ENCODE measurements at regions not wholly inside any gene's neighbourhood (a gene's known extent, or its start where the extent isn't known, plus 50 kb on each side); places are given as distances from the start of the nearest gene placed in this dataset.

- Histone ChIP-seq H3K4me3 (no peak overlapping the region), H3K27ac (no peak overlapping the region)
- no peak for DNase-seq (ENCODE audit: low spot score)
- TF ChIP-seq, protein P1, sequence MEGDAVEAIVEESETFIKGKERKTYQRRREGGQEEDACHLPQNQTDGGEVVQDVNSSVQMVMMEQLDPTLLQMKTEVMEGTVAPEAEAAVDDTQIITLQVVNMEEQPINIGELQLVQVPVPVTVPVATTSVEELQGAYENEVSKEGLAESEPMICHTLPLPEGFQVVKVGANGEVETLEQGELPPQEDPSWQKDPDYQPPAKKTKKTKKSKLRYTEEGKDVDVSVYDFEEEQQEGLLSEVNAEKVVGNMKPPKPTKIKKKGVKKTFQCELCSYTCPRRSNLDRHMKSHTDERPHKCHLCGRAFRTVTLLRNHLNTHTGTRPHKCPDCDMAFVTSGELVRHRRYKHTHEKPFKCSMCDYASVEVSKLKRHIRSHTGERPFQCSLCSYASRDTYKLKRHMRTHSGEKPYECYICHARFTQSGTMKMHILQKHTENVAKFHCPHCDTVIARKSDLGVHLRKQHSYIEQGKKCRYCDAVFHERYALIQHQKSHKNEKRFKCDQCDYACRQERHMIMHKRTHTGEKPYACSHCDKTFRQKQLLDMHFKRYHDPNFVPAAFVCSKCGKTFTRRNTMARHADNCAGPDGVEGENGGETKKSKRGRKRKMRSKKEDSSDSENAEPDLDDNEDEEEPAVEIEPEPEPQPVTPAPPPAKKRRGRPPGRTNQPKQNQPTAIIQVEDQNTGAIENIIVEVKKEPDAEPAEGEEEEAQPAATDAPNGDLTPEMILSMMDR (IDR thresholded peaks at IDR 0.05) = no peak
These were observed 459.9 kb downstream of the BCKDHB start for GRCh38 chr6:80566361-80566760.

DNA sequence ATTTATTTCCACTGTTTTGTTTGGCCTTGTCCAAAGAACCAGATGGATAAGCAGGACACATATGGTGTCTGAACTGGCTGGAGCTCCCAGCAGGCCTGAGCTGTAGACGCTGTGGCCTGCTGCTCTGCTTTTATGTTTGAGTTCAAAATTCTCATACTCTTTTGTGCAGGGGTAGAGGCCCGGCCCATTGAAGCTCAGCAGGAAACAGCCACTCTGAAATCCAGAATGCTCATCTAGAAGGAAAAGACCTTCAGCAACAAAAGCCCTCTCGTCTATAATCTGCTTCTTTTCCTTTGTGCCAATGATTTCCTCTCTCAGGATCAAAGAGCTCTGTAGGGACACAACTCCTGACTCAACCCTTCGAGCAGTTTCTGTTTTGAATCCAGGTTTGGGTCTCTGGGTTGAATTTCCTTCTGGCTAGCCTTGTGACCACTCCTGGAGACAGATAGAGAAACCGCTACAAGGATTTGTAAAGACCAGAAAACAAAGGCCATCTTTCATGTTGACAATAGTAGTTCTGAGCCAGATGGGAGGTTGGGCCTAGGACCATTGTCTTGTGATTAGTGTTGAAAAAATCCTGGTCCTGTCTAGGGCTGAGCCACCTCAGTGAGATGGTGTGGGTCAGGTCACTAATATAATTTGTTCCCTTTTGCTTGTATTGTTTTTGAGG is 446.7 kb downstream of the BCKDHB start:
- no peak for DNase-seq (ENCODE audit: low spot score)
- Histone ChIP-seq H3K27ac (no peak overlapping the region), H3K4me3 (no peak overlapping the region)
- TF ChIP-seq, protein P1 (IDR thresholded peaks at IDR 0.05) = no peak

DNA sequence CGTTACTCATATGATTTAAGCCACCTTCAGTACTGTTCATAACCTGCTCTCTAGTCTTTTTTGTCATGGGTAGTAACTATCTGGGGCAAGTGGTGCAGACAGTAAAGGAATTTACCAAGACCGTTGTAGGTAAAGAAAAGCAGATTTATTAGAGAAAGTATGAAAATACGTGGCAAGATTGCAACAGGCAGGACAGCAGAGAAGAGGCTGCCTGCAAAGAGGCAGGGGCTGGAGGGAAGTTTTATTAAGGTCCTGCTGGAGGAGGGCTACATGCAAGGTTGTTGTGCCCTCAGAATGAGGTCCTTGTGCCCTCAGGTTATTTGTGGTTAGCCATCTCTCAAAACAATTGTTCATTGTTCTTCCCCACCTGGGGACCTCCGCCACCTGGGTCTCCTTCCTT is 444.3 kb downstream of the BCKDHB start:
- no peak overlapping the region for H3K27ac ChIP-seq
- DNase-seq (ENCODE audit: low spot score) = no peak
- TF ChIP-seq, protein P1 (IDR thresholded peaks at IDR 0.05) = no peak
- H3K4me3 ChIP-seq = no peak overlapping the region

GRCh38 chr6:80550281-80550680 is 443.8 kb downstream of the BCKDHB start:
- Histone ChIP-seq H3K27ac (no peak overlapping the region), H3K4me3 (no peak overlapping the region)
- TF ChIP-seq, protein P1 (IDR thresholded peaks at IDR 0.05) = no peak
- DNase-seq (ENCODE audit: low spot score) = no peak

- Histone ChIP-seq H3K4me3 (no peak overlapping the region), H3K27ac (no peak overlapping the region)
- no peak for DNase-seq (ENCODE audit: low spot score)
- TF ChIP-seq, protein P1 (IDR thresholded peaks at IDR 0.05) = no peak
These were observed 442.1 kb downstream of the BCKDHB start for GRCh38 chr6:80548532-80548931.

DNA sequence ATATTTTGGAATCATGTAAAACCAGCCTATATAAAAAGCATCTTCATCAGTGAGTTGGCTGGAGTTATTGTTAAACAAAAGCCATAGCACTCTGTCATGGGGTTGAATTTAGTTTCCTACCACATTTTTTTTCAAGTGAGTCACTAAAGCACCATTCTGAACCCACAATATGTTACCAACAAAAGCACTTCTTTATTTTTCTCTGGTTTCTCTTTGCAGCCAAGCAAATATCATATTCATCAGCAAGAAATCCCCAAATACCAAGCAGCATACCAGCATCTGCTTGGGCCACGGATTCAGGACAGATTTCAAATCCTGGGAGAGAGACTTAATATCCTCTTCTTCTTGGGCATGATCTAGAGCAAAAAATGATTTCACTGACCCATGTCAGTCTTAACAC is 441.4 kb downstream of the BCKDHB start:
- Histone ChIP-seq H3K4me3 (no peak overlapping the region), H3K27ac (no peak overlapping the region)
- TF ChIP-seq, protein P1 (IDR thresholded peaks at IDR 0.05) = no peak
- no peak for DNase-seq (ENCODE audit: low spot score)

GRCh38 chr6:80544976-80545722 is 438.7 kb downstream of the BCKDHB start:
- TF ChIP-seq, protein P1 (IDR thresholded peaks at IDR 0.05) = no peak
- Histone ChIP-seq H3K4me3 (no peak overlapping the region), H3K27ac (no peak overlapping the region)
- DNase-seq (ENCODE audit: low spot score) = no peak
